ENCODE measurements at regions not wholly inside any gene's neighbourhood (a gene's known extent, or its start where the extent isn't known, plus 50 kb on each side); places are given as distances from the start of the nearest gene placed in this dataset.

GRCh38 chr3:28140664-28141063 lies 100.8 kb upstream of the CMC1 start:
- TF ChIP-seq, protein P1, sequence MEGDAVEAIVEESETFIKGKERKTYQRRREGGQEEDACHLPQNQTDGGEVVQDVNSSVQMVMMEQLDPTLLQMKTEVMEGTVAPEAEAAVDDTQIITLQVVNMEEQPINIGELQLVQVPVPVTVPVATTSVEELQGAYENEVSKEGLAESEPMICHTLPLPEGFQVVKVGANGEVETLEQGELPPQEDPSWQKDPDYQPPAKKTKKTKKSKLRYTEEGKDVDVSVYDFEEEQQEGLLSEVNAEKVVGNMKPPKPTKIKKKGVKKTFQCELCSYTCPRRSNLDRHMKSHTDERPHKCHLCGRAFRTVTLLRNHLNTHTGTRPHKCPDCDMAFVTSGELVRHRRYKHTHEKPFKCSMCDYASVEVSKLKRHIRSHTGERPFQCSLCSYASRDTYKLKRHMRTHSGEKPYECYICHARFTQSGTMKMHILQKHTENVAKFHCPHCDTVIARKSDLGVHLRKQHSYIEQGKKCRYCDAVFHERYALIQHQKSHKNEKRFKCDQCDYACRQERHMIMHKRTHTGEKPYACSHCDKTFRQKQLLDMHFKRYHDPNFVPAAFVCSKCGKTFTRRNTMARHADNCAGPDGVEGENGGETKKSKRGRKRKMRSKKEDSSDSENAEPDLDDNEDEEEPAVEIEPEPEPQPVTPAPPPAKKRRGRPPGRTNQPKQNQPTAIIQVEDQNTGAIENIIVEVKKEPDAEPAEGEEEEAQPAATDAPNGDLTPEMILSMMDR (IDR thresholded peaks at IDR 0.05): no peak
- no peak for TF ChIP-seq SIN3A (IDR thresholded peaks at IDR 0.05; ENCODE audit: borderline replicate concordance, insufficient read depth, low read depth, low read length)
- no peak for TF ChIP-seq TCF7L2 (IDR thresholded peaks at IDR 0.05; ENCODE audit: low read depth, low read length)
